Cardiac fibroblast (primary cell): ENCODE measurements at regions not wholly inside any gene's neighbourhood (a gene's known extent, or its start where the extent isn't known, plus 50 kb on each side); places are given as distances from the start of the nearest gene placed in this dataset.

Experiments used
- DNase-seq, 2 donors: peaks; one replicate each; pipeline versions ENCODE4 v3.0.0 to v3.0.0-alpha.2; 2010; ENCODE audit warnings: low read depth in 2 of 2
- H3K4me3 ChIP-seq, 2 donors: replicated peaks in 1 of 2; 1 replicate in 1 of 2; 2 replicates in 1 of 2; pipeline ENCODE4 v1.5.1; 2011; ENCODE audit warnings: low read depth in 2 of 2, low read length in 2 of 2, mild to moderate bottlenecking in 2 of 2, moderate library complexity in 1 of 2
- TF ChIP-seq, protein P1 (sequence below): IDR thresholded peaks from one replicate; pipeline ENCODE4 v1.5.1; 2011; ENCODE audit warnings: low read depth, mild to moderate bottlenecking, low read length, inconsistent platforms

DNA sequence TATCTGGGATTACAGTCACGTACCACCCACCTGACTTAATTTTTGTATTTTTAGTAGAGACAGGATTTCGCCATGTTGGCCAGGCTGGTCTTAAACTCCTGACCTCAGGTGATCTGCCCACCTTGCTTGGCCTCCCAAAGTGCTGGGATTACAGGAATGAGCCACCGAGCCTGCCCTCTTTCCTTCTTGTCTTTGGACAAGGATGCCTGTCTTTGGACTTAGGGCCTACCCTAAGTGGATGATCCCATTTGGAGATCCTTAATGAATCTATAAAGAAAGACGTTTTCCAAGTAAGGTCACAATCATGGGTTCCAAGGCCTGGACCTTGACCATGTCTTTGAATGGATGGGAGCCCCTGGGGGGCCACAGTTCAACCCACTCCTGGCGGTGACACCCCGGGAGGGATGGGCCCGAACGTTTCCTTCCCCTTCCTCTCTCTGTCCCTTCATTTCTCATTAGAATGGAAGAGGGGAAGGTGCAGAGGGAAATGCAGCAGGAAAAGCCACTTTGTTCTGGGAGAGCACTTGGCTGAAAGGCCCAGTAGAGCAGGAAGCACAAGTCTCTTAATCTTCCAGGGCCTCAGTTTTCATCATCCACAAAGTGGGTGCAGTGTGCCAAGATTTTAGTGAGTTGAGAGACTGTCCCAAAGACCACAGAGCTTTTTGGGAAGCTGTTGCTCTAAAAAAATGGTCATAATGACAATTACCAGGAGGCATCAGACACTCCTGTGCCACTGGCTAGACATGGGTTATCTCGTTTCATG, 353.3 kb downstream of the SEC14L1 start:
- DNase-seq = no peak
- TF ChIP-seq, protein P1, sequence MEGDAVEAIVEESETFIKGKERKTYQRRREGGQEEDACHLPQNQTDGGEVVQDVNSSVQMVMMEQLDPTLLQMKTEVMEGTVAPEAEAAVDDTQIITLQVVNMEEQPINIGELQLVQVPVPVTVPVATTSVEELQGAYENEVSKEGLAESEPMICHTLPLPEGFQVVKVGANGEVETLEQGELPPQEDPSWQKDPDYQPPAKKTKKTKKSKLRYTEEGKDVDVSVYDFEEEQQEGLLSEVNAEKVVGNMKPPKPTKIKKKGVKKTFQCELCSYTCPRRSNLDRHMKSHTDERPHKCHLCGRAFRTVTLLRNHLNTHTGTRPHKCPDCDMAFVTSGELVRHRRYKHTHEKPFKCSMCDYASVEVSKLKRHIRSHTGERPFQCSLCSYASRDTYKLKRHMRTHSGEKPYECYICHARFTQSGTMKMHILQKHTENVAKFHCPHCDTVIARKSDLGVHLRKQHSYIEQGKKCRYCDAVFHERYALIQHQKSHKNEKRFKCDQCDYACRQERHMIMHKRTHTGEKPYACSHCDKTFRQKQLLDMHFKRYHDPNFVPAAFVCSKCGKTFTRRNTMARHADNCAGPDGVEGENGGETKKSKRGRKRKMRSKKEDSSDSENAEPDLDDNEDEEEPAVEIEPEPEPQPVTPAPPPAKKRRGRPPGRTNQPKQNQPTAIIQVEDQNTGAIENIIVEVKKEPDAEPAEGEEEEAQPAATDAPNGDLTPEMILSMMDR = no peak
- H3K4me3 ChIP-seq = no peak overlapping the region

- DNase-seq = peak; percentile 74 to 81
- TF ChIP-seq, protein P1 = peak; percentile 92
- H3K4me3 ChIP-seq = no peak overlapping the region
Measured at GRCh38 chr17:77494664-77495435, 354.1 kb downstream of the SEC14L1 start.

DNA sequence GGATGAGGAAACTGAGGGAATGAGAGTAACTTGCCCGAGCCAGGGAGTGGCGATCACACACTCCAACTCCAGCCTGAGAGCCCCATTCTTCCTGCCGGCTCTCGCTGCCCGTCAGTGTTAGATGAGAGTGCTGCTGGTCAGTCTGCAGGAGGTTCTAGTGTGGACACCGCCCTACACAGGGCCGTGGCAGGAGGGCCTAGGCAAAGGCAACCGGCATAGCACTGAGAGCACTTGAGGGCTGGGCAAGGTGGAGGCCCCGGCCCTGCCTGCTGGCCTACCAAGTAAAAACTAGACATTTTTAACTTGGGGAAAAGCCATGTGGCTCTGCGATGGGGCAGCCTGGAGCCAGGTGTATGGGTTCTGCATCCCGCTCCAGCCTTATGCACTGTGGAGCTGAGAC, 354.8 kb downstream of the SEC14L1 start:
- TF ChIP-seq, protein P1 = no peak
- no peak for DNase-seq
- H3K4me3 ChIP-seq = no peak overlapping the region

DNA sequence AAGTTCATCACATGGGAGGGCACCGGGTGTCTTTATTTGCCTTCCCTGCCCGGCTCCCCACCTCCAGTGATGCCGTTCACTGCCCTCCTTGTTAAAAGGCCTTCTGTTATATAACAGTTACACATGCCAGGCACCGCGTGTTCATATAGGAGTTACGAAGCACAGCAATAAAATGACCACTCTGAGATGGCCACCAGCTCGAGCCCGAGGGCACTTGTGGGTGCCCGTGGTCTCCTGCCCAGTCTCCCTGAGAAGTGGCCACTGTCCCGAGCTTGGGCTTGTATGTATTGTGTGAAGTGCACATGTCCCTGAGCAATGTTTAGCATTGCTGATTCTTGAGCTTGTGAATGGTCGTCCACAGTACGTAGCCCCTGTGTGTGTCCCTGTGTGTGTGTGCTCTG, 355.6 kb downstream of the SEC14L1 start:
- TF ChIP-seq, protein P1 = no peak
- DNase-seq = no peak
- no peak overlapping the region for H3K4me3 ChIP-seq

GRCh38 chr17:77496831-77497577, 356.2 kb downstream of the SEC14L1 start:
- no peak overlapping the region for H3K4me3 ChIP-seq
- no peak for DNase-seq
- TF ChIP-seq, protein P1 = no peak

DNA sequence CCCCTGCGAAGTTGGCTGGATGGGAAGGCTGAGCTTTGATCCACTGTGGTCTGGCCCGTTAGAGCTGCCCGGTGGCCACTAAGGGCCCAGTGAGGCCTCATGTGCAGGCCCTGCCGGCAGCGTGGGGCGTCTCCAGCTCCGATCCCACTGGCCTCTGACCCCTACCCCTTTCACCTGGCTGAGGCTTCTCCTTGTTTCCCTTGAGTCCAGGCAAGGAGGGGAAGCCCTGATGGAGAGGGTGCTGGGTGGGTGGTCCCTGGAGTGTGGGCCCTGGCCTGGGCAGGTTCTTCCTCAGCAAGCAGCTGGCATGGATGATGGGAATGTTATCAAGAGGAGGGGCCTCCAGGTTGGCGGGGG, 356.8 kb downstream of the SEC14L1 start:
- no peak overlapping the region for H3K4me3 ChIP-seq
- TF ChIP-seq, protein P1 = no peak
- no peak for DNase-seq
